ENCODE measurements at regions not wholly inside any gene's neighbourhood (a gene's known extent, or its start where the extent isn't known, plus 50 kb on each side); places are given as distances from the start of the nearest gene placed in this dataset.

DNA sequence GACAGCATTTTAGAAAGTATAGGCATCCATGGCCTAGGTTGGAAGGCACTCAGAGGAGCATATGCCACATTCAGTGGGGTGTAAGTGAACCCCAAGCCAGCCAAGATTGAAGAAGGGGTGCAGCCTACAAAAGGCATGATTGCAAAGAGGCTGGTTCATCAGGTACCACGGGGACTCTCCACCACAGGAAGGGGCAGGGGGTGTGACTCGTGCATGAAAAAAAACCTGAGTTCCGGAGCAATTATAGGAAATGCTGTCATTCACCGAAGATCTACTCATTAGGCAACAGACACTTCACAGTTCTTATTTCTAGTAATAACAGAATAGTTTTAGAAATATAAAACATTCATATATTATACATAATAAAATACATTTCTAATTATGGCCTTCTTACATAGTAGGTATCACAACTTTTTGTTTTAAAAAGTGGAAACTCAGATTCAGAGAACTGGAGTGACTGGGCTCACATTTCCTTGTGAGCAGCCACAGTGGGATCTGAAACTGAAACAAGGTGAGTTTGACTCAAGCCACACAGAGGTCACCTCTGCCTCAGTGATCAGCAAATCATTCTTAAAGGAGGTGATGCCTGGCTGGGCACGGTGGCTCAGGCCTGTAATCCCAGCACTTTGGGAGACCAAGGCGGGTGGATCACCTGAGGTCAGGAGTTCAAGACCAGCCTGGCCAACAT lies 188.4 kb upstream of the GYPC start:
- TF ChIP-seq POLR2A (IDR thresholded peaks at IDR 0.05) (no peak), POLR2AphosphoS5 (IDR thresholded peaks at IDR 0.05; ENCODE audit: insufficient read depth in 1 of 2, low read depth in 1 of 2) (no peak)
